SH-SY5Y (cell line): ENCODE measurements at regions not wholly inside any gene's neighbourhood (a gene's known extent, or its start where the extent isn't known, plus 50 kb on each side); places are given as distances from the start of the nearest gene placed in this dataset.

ENCODE experiments used
- GATA2 ChIP-seq: IDR thresholded peaks from 2 replicates; pipeline ENCODE4 v1.6.1; 2011; ENCODE audit warnings: mild to moderate bottlenecking, low read depth, low read length
- GATA3 ChIP-seq: IDR thresholded peaks from 2 replicates; pipeline ENCODE4 v1.6.1; 2011; ENCODE audit warnings: low read depth, mild to moderate bottlenecking, low read length, moderate library complexity

DNA sequence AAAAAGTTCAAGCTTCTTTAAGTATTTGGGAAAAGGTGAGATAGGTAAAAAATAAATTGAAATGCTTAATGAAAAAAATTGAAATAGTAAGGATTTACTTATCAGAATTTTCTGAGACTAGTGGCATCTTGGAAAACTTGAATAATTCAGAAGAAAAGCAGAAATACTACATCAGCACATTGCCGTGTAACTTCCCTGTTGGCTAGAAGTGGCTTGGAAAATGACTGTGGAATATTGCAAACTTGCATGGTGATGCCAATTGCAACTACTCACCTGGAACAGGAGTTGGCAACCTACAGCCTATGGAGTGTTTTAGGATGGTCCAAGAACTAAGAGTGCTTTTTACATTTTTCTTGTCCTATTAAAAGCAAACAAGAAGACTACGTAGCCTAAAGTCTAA is 603.5 kb upstream of the VRK2 start:
- no peak for TF ChIP-seq GATA2
- no peak for TF ChIP-seq GATA3
